Neural progenitor cell (in vitro differentiated cells): ENCODE measurements at regions not wholly inside any gene's neighbourhood (a gene's known extent, or its start where the extent isn't known, plus 50 kb on each side); places are given as distances from the start of the nearest gene placed in this dataset.

ENCODE experiments used
- DNase-seq: peaks from one replicate; pipeline ENCODE4 v3.0.0-alpha.2; 2016; ENCODE audit warnings: low spot score
- H2AFZ ChIP-seq: fragments of 200-600 bp; sonication (generic); replicated peaks from 2 replicates; pipeline ENCODE4 v1.6.1; 2016; ENCODE audit warnings: antibody characterized with exemption
- H3F3A ChIP-seq: fragments of 200-600 bp; sonication (generic); 2 replicates; pipeline ENCODE4 v1.6.1; 2016; ENCODE audit warnings: antibody characterized with exemption, low read depth
- H3K27ac ChIP-seq: fragments of 200-600 bp; sonication (generic); 2 replicates; pipeline ENCODE4 v1.5.1; 2016; ENCODE audit warnings: mild to moderate bottlenecking
- H3K27me3 ChIP-seq: fragments of 200-600 bp; sonication (generic); 2 replicates; pipeline ENCODE4 v1.6.1; 2016; ENCODE audit warnings: mild to moderate bottlenecking, moderate library complexity
- H3K36me3 ChIP-seq: fragments of 200-600 bp; sonication (generic); 2 replicates; pipeline ENCODE4 v1.5.1; 2016
- H3K4me1 ChIP-seq: fragments of 200-600 bp; sonication (generic); 2 replicates; pipeline ENCODE4 v1.6.1; 2016; ENCODE audit warnings: mixed run types
- H3K4me2 ChIP-seq: fragments of 200-600 bp; sonication (generic); 2 replicates; pipeline ENCODE4 v1.6.1; 2016
- H3K4me3 ChIP-seq: fragments of 200-600 bp; sonication (generic); 2 replicates; pipeline ENCODE4 v1.5.1; 2016
- H3K79me2 ChIP-seq: fragments of 200-600 bp; sonication (generic); 2 replicates; pipeline ENCODE4 v1.6.1; 2016; ENCODE audit warnings: low read depth
- H3K9ac ChIP-seq: fragments of 200-600 bp; sonication (generic); 2 replicates; pipeline ENCODE4 v1.6.1; 2016
- H3K9me3 ChIP-seq: fragments of 200-600 bp; sonication (generic); 2 replicates; pipeline ENCODE4 v1.5.1; 2016; ENCODE audit warnings: low read depth
- H4K20me1 ChIP-seq: fragments of 200-600 bp; sonication (generic); 2 replicates; pipeline ENCODE4 v1.6.1; 2016; ENCODE audit warnings: low read depth
- H3K27ac Mint-ChIP-seq: 3 replicates; pipeline ENCODE4 v1.8.0; 2021; ENCODE audit warnings: mixed read lengths
- H3K27me3 Mint-ChIP-seq: 2 replicates; pipeline ENCODE4 v1.8.0; 2022; ENCODE audit warnings: low read depth, mild to moderate bottlenecking, inconsistent platforms, moderate library complexity, mixed read lengths; ENCODE audit not compliant: insufficient read depth
- H3K36me3 Mint-ChIP-seq: 3 replicates; pipeline ENCODE4 v1.8.0; 2021; ENCODE audit warnings: mixed read lengths
- H3K4me1 Mint-ChIP-seq: 3 replicates; pipeline ENCODE4 v1.8.0; 2021; ENCODE audit warnings: mixed read lengths
- H3K4me3 Mint-ChIP-seq: 3 replicates; pipeline ENCODE4 v1.8.0; 2021; ENCODE audit warnings: mild to moderate bottlenecking, moderate library complexity, mixed read lengths
- H3K9me3 Mint-ChIP-seq: 3 replicates; pipeline ENCODE4 v1.8.0; 2020; ENCODE audit warnings: mixed read lengths
- CTCF ChIP-seq: fragments of 200-600 bp; sonication (generic); IDR thresholded peaks from 2 replicates; pipeline ENCODE4 v1.5.1; 2017; ENCODE audit warnings: antibody characterized with exemption, mild to moderate bottlenecking
- EZH2 ChIP-seq: fragments of 200-600 bp; sonication (generic); IDR thresholded peaks from 2 replicates; pipeline ENCODE4 v1.6.1; 2017; ENCODE audit warnings: antibody characterized with exemption, mild to moderate bottlenecking, moderate library complexity
- EZH2phosphoT487 ChIP-seq: fragments of 200-600 bp; sonication (generic); IDR thresholded peaks from 2 replicates; pipeline ENCODE4 v1.6.1; 2017; ENCODE audit warnings: antibody characterized with exemption

- no peaks in the 10 kb centered on the region for H3K9me3 ChIP-seq
- peaks cover 3% of the 10 kb centered on the region for H3K9me3 Mint-ChIP-seq
- no peak overlapping the region for H2AFZ ChIP-seq
- no peak overlapping the region for H3K4me2 ChIP-seq
- no peaks in the 10 kb centered on the region for H3F3A ChIP-seq
- H3K4me1 Mint-ChIP-seq: no peaks in the 10 kb centered on the region
- H3K27me3 ChIP-seq: no peaks in the 10 kb centered on the region
- H4K20me1 ChIP-seq: no peaks in the 10 kb centered on the region
- no peak for DNase-seq
- H3K27ac Mint-ChIP-seq: peak overlapping the region; percentile 63
- no peak overlapping the region for H3K9ac ChIP-seq
- no peak overlapping the region for H3K27ac ChIP-seq
- H3K36me3 Mint-ChIP-seq: no peaks in the 10 kb centered on the region
- no peaks in the 10 kb centered on the region for H3K36me3 ChIP-seq
- no peaks in the 10 kb centered on the region for H3K79me2 ChIP-seq
- H3K4me3 ChIP-seq: no peak overlapping the region
- no peaks in the 10 kb centered on the region for H3K27me3 Mint-ChIP-seq
- H3K4me1 ChIP-seq: peaks cover 4% of the 10 kb centered on the region
- no peak overlapping the region for H3K4me3 Mint-ChIP-seq
- no peak for TF ChIP-seq EZH2
- TF ChIP-seq EZH2phosphoT487: no peak
These were observed 330.6 kb upstream of the MCTP2 start for GRCh38 chr15:93900476-93901400.

- no peak overlapping the region for H3K27ac Mint-ChIP-seq
These were observed 331.5 kb upstream of the MCTP2 start for GRCh38 chr15:93899817-93900216.

GRCh38 chr15:93897377-93897776 lies 334.0 kb upstream of the MCTP2 start:
- Histone ChIP-seq H3K9ac (no peak overlapping the region), H3F3A (no peaks in the 10 kb centered on the region), H3K36me3 (no peaks in the 10 kb centered on the region), H4K20me1 (no peaks in the 10 kb centered on the region), H3K4me3 (no peak overlapping the region), H2AFZ (no peak overlapping the region), H3K4me2 (no peak overlapping the region), H3K27me3 (no peaks in the 10 kb centered on the region), H3K9me3 (no peaks in the 10 kb centered on the region), H3K79me2 (no peaks in the 10 kb centered on the region), H3K27ac (no peak overlapping the region), H3K4me1 (peaks cover 4% of the 10 kb centered on the region)
- Mint-ChIP-seq H3K4me1 (peaks cover 2% of the 10 kb centered on the region), H3K9me3 (peaks cover 3% of the 10 kb centered on the region), H3K4me3 (no peak overlapping the region), H3K27ac (no peak overlapping the region), H3K27me3 (no peaks in the 10 kb centered on the region), H3K36me3 (no peaks in the 10 kb centered on the region)
- no peak for TF ChIP-seq CTCF
- TF ChIP-seq EZH2: no peak
- TF ChIP-seq EZH2phosphoT487: no peak
- DNase-seq: no peak

More at GRCh38 chr15:93899817-93900216, 331.5 kb upstream of the MCTP2 start:
- H3K9ac ChIP-seq: no peak overlapping the region
- Mint-ChIP-seq H3K9me3 (peaks cover 3% of the 10 kb centered on the region), H3K4me1 (no peaks in the 10 kb centered on the region), H3K27me3 (no peaks in the 10 kb centered on the region), H3K36me3 (no peaks in the 10 kb centered on the region), H3K4me3 (no peak overlapping the region)
- no peak overlapping the region for H3K4me3 ChIP-seq
- H2AFZ ChIP-seq: no peak overlapping the region
- H3K27me3 ChIP-seq: no peaks in the 10 kb centered on the region
- DNase-seq: no peak
- no peak for TF ChIP-seq EZH2phosphoT487
- TF ChIP-seq EZH2: no peak
- no peak for TF ChIP-seq CTCF
- no peak overlapping the region for H3K27ac ChIP-seq
- no peaks in the 10 kb centered on the region for H3K36me3 ChIP-seq
- H3K4me2 ChIP-seq: no peak overlapping the region
- no peaks in the 10 kb centered on the region for H3K79me2 ChIP-seq
- no peaks in the 10 kb centered on the region for H4K20me1 ChIP-seq
- H3K4me1 ChIP-seq: peaks cover 4% of the 10 kb centered on the region
- H3K9me3 ChIP-seq: no peaks in the 10 kb centered on the region
- H3F3A ChIP-seq: no peaks in the 10 kb centered on the region
